ENCODE measurements at regions not wholly inside any gene's neighbourhood (a gene's known extent, or its start where the extent isn't known, plus 50 kb on each side); places are given as distances from the start of the nearest gene placed in this dataset.
"Not testable (repeated sequence)": the region's sequence is repeated elsewhere in the genome, so short reads cannot be mapped to it uniquely, and the experiment has no call there.

- Mint-ChIP-seq H3K27ac (no peak overlapping the region), H3K4me3 (no peak overlapping the region)
These were observed 256.3 kb downstream of the MATN1 start for GRCh38 chr1:30467101-30467500.

DNA sequence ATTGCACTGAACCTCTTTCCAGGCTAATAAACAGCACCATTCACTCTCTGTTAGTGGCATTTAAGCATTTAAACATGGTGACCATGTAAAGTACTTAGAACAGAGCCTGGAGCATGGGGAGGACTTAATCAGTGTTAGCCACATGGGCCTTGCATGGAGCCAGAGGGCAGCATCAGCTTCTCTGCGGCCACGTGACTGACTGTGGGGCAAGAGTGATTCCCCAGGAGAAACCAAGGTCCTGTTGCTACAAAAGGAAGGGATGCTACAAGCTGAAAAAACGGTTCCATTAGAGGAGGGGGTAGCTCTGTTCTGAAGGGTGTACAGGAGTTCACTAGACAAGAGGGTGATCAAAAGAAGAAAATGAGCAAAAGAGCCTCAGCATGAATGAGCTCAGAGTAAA lies 256.8 kb downstream of the MATN1 start:
- ATAC-seq (replicated peaks), result no peak
- Mint-ChIP-seq H3K36me3 (no peaks in the 10 kb centered on the region), H3K4me1 (no peaks in the 10 kb centered on the region), H3K4me3 (no peak overlapping the region), H3K27me3 (peaks cover 6% of the 10 kb centered on the region in 2 donors), H3K27ac (no peak overlapping the region), H3K9me3 (no peaks in the 10 kb centered on the region)
- DNase-seq, result no peak

More at GRCh38 chr1:30467101-30467500, 256.3 kb downstream of the MATN1 start:
- Mint-ChIP-seq H3K9me3 (no peaks in the 10 kb centered on the region), H3K36me3 (no peaks in the 10 kb centered on the region), H3K4me1 (no peaks in the 10 kb centered on the region), H3K27me3 (peaks cover 4 to 6% of the 10 kb centered on the region in 2 donors)
- ATAC-seq (replicated peaks) (no peak), DNase-seq (no peak)

GRCh38 chr1:30466026-30466425 lies 257.4 kb downstream of the MATN1 start:
- no peaks in the 10 kb centered on the region for H3K9me3 Mint-ChIP-seq
- peaks cover 3 to 6% of the 10 kb centered on the region in 2 donors for H3K27me3 Mint-ChIP-seq
- H3K27ac Mint-ChIP-seq, result no peak overlapping the region
- no peaks in the 10 kb centered on the region for H3K4me1 Mint-ChIP-seq
- no peak for DNase-seq
- ATAC-seq (replicated peaks), result no peak
- H3K4me3 Mint-ChIP-seq, result no peak overlapping the region
- H3K36me3 Mint-ChIP-seq, result no peaks in the 10 kb centered on the region

DNA sequence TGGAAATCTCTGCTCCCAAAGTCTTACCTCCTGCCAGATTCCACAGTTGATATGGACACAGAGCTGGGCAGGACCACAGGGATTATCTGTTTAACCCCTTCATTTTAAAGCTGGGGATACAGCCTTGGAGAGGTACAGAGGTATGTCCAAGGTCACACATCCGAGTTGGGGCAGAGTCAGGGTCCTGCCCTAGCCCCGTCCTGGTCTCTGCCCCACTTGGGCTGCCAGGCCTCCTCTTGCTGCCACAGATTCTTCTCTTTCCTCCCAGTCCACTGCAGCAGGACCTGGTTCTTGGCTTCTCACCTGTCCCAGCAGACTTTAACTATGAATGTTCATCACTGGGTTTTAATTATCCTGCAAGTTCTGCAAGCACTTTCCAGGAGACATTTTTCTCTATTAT lies 258.3 kb downstream of the MATN1 start:
- H3K27ac Mint-ChIP-seq, result no peak overlapping the region
- no peaks in the 10 kb centered on the region for H3K36me3 Mint-ChIP-seq
- peaks cover 3 to 6% of the 10 kb centered on the region in 2 donors for H3K27me3 Mint-ChIP-seq
- H3K9me3 Mint-ChIP-seq, result no peaks in the 10 kb centered on the region
- ATAC-seq (replicated peaks) (no peak), DNase-seq (no peak)
- H3K4me3 Mint-ChIP-seq, result no peak overlapping the region
- H3K4me1 Mint-ChIP-seq, result no peaks in the 10 kb centered on the region

DNA sequence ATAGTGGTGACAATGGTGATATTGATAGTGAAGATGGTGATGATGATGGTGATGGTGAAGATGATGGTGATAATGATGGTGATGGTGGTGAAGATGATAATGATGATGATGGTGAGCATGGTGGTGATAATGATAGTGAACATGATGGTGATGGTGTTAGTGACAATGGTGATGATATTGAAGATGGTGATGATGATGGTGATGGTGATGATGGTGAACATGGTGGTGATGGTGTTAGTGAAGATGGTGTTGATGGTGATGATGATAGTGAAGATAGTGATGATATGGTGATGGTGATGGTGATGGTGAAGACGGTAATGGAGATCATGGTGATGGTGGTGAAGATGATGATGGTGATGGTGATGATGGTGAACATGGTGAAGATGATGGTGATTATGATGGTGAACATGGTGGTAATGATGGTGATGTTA lies 259.2 kb downstream of the MATN1 start:
- Mint-ChIP-seq H3K27me3 (peaks cover 6% of the 10 kb centered on the region in 2 donors), H3K9me3 (no peaks in the 10 kb centered on the region), H3K4me1 (no peaks in the 10 kb centered on the region), H3K27ac (no peak overlapping the region), H3K36me3 (no peaks in the 10 kb centered on the region), H3K4me3 (no peak overlapping the region)
- no peak for ATAC-seq (replicated peaks)
- no peak for DNase-seq

DNA sequence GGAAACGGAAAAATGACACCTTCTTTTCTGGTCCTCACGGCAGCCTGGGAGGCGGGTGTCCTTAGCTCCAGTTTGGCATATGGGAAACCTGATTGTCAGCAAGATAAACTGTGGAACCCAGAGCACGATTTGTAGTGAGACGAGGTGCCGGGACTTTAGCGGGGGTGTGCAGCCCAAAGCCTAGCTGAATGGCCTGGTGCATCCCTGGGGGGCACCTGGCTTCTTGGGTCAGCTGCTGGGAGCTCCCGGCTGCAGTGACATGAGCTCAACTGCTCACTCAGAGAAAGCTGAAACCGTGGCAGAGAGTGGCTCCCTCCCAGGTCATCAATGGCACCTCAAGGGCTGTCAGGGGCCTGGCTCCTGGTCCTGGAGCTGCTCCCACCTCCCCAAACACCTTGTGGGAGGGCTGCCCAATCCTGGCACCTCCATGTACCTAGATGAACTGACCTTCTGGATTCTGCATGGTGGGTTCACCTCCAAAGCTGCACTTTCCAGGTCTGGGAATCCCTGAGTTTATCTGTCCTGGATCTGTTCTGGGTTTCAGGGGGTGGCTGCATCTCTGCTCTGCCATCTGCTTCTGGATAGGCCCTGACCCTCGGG lies 260.5 kb downstream of the MATN1 start:
- ATAC-seq (replicated peaks) (no peak), DNase-seq (no peak)
- H3K36me3 Mint-ChIP-seq, result no peaks in the 10 kb centered on the region
- no peak overlapping the region for H3K4me3 Mint-ChIP-seq
- H3K27me3 Mint-ChIP-seq, result peaks cover 4 to 12% of the 10 kb centered on the region in 2 donors
- no peaks in the 10 kb centered on the region for H3K4me1 Mint-ChIP-seq
- no peaks in the 10 kb centered on the region for H3K9me3 Mint-ChIP-seq
- no peak overlapping the region for H3K27ac Mint-ChIP-seq

DNA sequence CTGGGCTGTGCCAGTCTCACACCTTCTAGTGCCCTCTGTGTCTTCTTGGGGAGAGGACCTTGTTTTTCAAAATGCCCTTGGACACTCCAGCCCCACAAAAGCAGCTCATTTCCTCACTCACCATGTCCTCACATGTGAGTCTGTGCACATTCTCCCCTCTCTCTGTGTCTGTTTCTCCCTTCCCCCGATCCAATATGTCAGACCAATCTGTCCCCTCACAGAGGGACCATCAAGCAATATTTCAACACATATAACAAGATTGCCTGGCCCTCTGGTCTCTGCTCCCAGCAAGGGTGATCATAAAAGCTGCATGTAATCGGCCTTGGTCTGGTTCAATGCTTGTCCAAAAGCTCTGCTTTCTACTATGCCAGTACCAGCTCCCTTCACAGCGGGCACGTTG lies 261.2 kb downstream of the MATN1 start:
- ATAC-seq (replicated peaks) (no peak), DNase-seq (no peak)
- H3K4me3 Mint-ChIP-seq, result no peak overlapping the region
- peaks cover 4 to 14% of the 10 kb centered on the region in 2 donors for H3K27me3 Mint-ChIP-seq
- no peaks in the 10 kb centered on the region for H3K36me3 Mint-ChIP-seq
- no peak overlapping the region for H3K27ac Mint-ChIP-seq
- H3K4me1 Mint-ChIP-seq, result no peaks in the 10 kb centered on the region
- no peaks in the 10 kb centered on the region for H3K9me3 Mint-ChIP-seq

DNA sequence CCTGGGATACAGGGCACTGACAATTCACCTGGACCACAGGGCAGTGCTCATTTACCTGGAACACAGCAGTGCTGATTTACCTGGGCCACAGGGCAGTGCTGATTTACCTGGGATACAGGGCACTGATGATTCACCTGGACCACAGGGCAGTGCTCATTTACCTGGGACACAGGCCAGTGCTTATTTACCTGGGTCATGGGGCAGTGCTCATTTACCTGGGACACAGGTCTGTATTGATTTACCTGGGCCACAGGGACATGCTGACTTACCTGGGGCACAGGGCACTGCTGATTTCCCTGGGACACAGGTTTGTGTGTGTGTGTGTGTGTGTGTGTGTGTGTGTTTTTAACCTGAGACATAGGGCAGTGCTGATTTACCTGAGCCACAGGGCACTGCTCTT lies 261.7 kb downstream of the MATN1 start:
- no peaks in the 10 kb centered on the region for H3K36me3 Mint-ChIP-seq
- no peak overlapping the region for H3K27ac Mint-ChIP-seq
- DNase-seq (no peak), ATAC-seq (replicated peaks) (no peak)
- no peaks in the 10 kb centered on the region for H3K9me3 Mint-ChIP-seq
- no peaks in the 10 kb centered on the region for H3K4me1 Mint-ChIP-seq
- peaks cover 6 to 18% of the 10 kb centered on the region in 2 donors for H3K27me3 Mint-ChIP-seq
- H3K4me3 Mint-ChIP-seq, result no peak overlapping the region

DNA sequence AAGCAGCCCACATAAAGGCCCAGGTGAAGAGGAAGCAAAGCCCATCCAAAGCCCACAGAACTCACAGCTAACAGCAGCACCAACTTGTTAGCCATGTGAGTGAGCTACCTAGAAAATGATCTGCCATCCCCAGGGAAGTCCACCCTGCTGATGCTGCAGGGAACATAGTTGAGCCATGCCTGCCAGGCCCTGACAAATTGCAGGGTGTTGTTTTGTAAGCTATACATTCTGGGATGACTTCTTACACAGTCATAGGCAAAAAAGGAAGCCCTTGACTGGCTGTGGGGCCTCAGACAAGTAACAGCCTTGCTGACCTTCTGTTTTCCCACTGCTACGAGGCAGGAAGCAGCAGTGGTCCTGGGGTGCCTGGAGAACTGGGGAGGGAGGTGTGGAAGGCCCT lies 262.7 kb downstream of the MATN1 start:
- Mint-ChIP-seq H3K9me3 (no peaks in the 10 kb centered on the region), H3K27ac (no peak overlapping the region), H3K4me3 (no peak overlapping the region), H3K27me3 (peaks cover 8 to 22% of the 10 kb centered on the region in 2 donors), H3K36me3 (no peaks in the 10 kb centered on the region), H3K4me1 (no peaks in the 10 kb centered on the region)
- ATAC-seq (replicated peaks) (no peak), DNase-seq (no peak)

DNA sequence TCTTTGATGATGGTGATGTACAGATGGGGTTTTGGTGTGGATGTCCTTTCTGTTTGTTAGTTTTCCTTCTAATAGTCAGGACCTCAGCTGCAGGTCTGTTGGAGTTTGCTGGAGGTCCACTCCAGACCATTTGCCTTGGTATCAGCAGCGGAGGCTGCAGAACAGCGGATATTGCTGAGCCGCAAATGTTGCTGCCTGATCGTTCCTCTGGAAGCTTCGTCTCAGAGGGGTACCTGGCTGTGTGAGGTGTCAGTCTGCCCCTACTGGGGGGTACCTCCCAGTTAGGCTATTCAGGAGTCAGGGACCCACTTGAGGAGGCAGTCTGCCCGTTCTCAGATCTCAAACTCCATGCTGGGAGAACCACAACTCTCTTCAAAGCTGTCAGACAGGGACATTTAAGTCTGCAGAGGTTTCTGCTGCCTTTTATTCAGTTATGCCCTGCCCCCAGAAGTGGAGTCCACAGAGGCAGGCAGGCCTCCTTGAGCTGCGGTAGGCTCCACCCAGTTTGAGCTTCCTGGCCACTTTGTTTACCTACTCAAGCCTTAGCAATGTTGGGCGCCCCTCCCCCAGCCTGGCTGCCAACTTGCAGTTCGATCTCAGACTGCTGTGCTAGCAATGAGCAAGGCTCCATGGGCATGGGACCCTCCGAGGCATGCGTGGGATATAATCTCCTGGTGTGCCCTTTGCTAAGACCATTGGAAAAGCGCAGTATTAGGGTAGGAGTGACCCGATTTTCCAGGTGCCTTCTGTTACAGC lies 264.5 kb downstream of the MATN1 start:
- H3K9me3 Mint-ChIP-seq; DNase-seq; H3K4me1 Mint-ChIP-seq; ATAC-seq (replicated peaks); H3K4me3 Mint-ChIP-seq; H3K27ac Mint-ChIP-seq; H3K36me3 Mint-ChIP-seq: not testable (repeated sequence)
- peaks cover 8 to 22% of the 10 kb centered on the region in 2 donors for H3K27me3 Mint-ChIP-seq

GRCh38 chr1:30452925-30453324 lies 270.5 kb downstream of the MATN1 start:
- no peaks in the 10 kb centered on the region for H3K4me1 Mint-ChIP-seq
- ATAC-seq (replicated peaks) (no peak), DNase-seq (no peak)
- H3K4me3 Mint-ChIP-seq, result no peak overlapping the region
- peaks cover 5 to 6% of the 10 kb centered on the region in 2 donors for H3K9me3 Mint-ChIP-seq
- no peaks in the 10 kb centered on the region for H3K36me3 Mint-ChIP-seq
- peaks cover 10 to 13% of the 10 kb centered on the region in 2 donors for H3K27me3 Mint-ChIP-seq
- no peak overlapping the region for H3K27ac Mint-ChIP-seq

- Mint-ChIP-seq H3K36me3 (no peaks in the 10 kb centered on the region), H3K9me3 (peaks cover 5 to 6% of the 10 kb centered on the region in 2 donors), H3K27me3 (peaks cover 14 to 18% of the 10 kb centered on the region in 2 donors), H3K27ac (no peak overlapping the region), H3K4me1 (no peaks in the 10 kb centered on the region), H3K4me3 (no peak overlapping the region)
- ATAC-seq (replicated peaks) (no peak), DNase-seq (no peak)
These were observed 271.2 kb downstream of the MATN1 start for GRCh38 chr1:30452170-30452569.

DNA sequence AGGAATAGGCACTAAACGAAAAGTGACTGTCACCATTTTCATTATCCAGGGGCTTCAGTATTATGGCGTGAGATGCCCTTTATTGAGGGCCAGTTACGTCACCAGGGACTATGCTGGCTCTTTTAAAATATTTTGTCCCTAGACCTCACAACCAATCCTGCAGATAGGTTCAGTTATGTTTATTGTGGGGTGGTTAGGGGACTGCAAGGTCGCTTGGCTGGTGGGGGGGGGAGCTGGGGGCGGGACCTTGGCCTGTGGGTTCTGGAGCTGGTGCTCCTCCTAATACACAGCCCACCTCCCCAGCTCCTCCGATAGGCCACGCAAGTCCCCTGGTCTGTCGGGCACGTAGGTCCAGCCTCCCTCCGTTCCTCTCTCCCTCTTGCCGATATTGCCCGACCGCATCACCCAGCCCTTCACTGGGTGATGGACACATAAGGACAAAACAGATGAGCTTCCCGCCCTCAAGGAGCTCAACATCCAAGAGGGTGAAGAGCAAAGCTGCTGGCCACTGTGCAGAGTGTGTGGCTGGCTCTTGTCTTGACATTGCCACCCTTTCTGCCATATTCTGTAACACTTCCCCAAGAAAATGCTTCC lies 271.8 kb downstream of the MATN1 start:
- H3K4me3 Mint-ChIP-seq, result no peak overlapping the region
- peaks cover 15 to 19% of the 10 kb centered on the region in 2 donors for H3K27me3 Mint-ChIP-seq
- no peak for DNase-seq
- no peaks in the 10 kb centered on the region for H3K36me3 Mint-ChIP-seq
- no peak overlapping the region for H3K27ac Mint-ChIP-seq
- ATAC-seq (replicated peaks), result no peak
- H3K4me1 Mint-ChIP-seq, result no peaks in the 10 kb centered on the region
- peaks cover 5 to 6% of the 10 kb centered on the region in 2 donors for H3K9me3 Mint-ChIP-seq

DNA sequence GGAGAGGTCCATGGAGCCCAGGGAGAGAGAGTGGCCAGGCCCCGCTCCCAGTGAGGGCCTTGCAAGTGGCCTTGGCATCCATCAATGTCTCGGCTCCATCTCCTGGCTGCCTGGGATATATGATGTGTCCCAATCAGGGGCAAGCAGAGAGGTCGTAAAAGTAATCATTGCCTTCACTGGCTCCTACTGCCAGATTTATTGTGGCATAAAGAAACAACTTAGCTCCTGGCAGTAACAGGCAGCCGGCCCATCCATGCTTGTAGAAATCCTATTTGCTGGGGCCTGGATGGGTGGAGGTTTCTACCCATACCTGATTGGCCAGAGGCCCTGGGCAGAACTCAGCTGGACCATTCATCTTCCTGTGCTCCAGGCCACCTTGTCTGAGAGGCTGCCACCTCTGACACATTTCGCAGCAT lies 272.6 kb downstream of the MATN1 start:
- Mint-ChIP-seq H3K9me3 (peaks cover 5 to 6% of the 10 kb centered on the region in 2 donors), H3K27me3 (peaks cover 15 to 18% of the 10 kb centered on the region in 2 donors), H3K36me3 (no peaks in the 10 kb centered on the region), H3K4me1 (no peaks in the 10 kb centered on the region), H3K27ac (no peak overlapping the region), H3K4me3 (no peak overlapping the region)
- DNase-seq (no peak), ATAC-seq (replicated peaks) (no peak)
